Astrocyte of the cerebellum (primary cell): ENCODE measurements at regions not wholly inside any gene's neighbourhood (a gene's known extent, or its start where the extent isn't known, plus 50 kb on each side); places are given as distances from the start of the nearest gene placed in this dataset.

Experiments
- DNase-seq: peaks from one replicate; pipeline ENCODE4 v3.0.0-alpha.2; 2011; ENCODE audit warnings: low read depth
- H3K4me3 ChIP-seq: 2 replicates; pipeline ENCODE4 v1.5.1; 2011; ENCODE audit warnings: mild to moderate bottlenecking, low read depth, low read length, moderate library complexity
- CTCF ChIP-seq: IDR thresholded peaks from 2 replicates; pipeline ENCODE4 v1.5.1; 2012; ENCODE audit warnings: low read length, low read depth, moderate library complexity, mild to moderate bottlenecking; ENCODE audit errors: missing control alignments
- in situ Hi-C: cut with HindIII; loops from 2 replicates; pipeline ENCODE4 v1.10.0; 2017; ENCODE audit warnings: low sequenced_read_pairs

GRCh38 chr15:77542491-77543001 lies 90.2 kb downstream of the LINGO1 start:
- in situ Hi-C loops, result loop anchor here (25.0 kb wide), 1 partner anchor 330 kb away; no protein-coding TSS in a partner anchor
- no peak for TF ChIP-seq CTCF
- DNase-seq, result no peak
- peak overlapping the region; percentile 34 for H3K4me3 ChIP-seq

GRCh38 chr15:77541421-77542181 lies 91.1 kb downstream of the LINGO1 start:
- in situ Hi-C loops, result loop anchor here (25.0 kb wide), 1 partner anchor 329 kb away; no protein-coding TSS in a partner anchor
- no peak for DNase-seq
- no peak for TF ChIP-seq CTCF

GRCh38 chr15:77540312-77541060 lies 92.2 kb downstream of the LINGO1 start:
- no peak for TF ChIP-seq CTCF
- DNase-seq, result no peak
- H3K4me3 ChIP-seq, result no peak overlapping the region
- in situ Hi-C loops, result loop anchor here (25.0 kb wide), 1 partner anchor 328 kb away; no protein-coding TSS in a partner anchor

More at GRCh38 chr15:77541421-77542181, 91.1 kb downstream of the LINGO1 start:
- H3K4me3 ChIP-seq, result no peak overlapping the region

GRCh38 chr15:77538793-77539497 lies 93.8 kb downstream of the LINGO1 start:
- no peak for TF ChIP-seq CTCF
- in situ Hi-C loops, result loop anchor here (10.0 to 25.0 kb wide), 2 partner anchors 327 to 414 kb away; no protein-coding TSS in a partner anchor
- no peak overlapping the region for H3K4me3 ChIP-seq
- no peak for DNase-seq

GRCh38 chr15:77538027-77538451 lies 94.7 kb downstream of the LINGO1 start:
- no peak for DNase-seq
- in situ Hi-C loops, result loop anchor here (10.0 to 25.0 kb wide), 2 partner anchors 326 to 413 kb away; no protein-coding TSS in a partner anchor
- no peak overlapping the region for H3K4me3 ChIP-seq
- no peak for TF ChIP-seq CTCF

GRCh38 chr15:77537006-77537405 lies 95.7 kb downstream of the LINGO1 start:
- H3K4me3 ChIP-seq, result no peak overlapping the region
- no peak for TF ChIP-seq CTCF
- in situ Hi-C loops, result loop anchor here (10.0 to 25.0 kb wide), 2 partner anchors 325 to 412 kb away; no protein-coding TSS in a partner anchor
- no peak for DNase-seq
